CD14-positive monocyte (primary cell): ENCODE measurements at regions not wholly inside any gene's neighbourhood (a gene's known extent, or its start where the extent isn't known, plus 50 kb on each side); places are given as distances from the start of the nearest gene placed in this dataset.

Experiments used
- DNase-seq, 3 donors: peaks; one replicate each; pipeline ENCODE4 v3.0.0-alpha.2; 2011 to 2022
- H2AFZ ChIP-seq: 2 replicates; pipeline ENCODE4 v1.6.0; 2012; ENCODE audit warnings: mild to moderate bottlenecking, low read depth, low read length, inconsistent platforms; ENCODE audit not compliant: insufficient read depth, poor library complexity, severe bottlenecking
- H3K27ac ChIP-seq, 2 donors: 1 replicate in 1 of 2; 2 replicates in 1 of 2; pipeline ENCODE4 v1.5.1; 2012 to 2013; ENCODE audit warnings: low read length in 2 of 2, control low read depth in 1 of 2, inconsistent platforms in 1 of 2, low read depth in 1 of 2, mild to moderate bottlenecking in 1 of 2
- H3K27me3 ChIP-seq, 2 donors: one replicate each; pipeline versions ENCODE4 v1.6.0 to v1.6.1; 2011 to 2013; ENCODE audit warnings: low read length in 2 of 2; ENCODE audit not compliant: control insufficient read depth in 2 of 2, insufficient read depth in 2 of 2
- H3K36me3 ChIP-seq, 2 donors: replicated peaks in 1 of 2; 1 replicate in 1 of 2; 2 replicates in 1 of 2; pipeline versions ENCODE4 v1.5.1 to v1.6.1; 2012 to 2013; ENCODE audit warnings: low read length in 2 of 2, control low read depth in 1 of 2, inconsistent platforms in 1 of 2, mild to moderate bottlenecking in 1 of 2; ENCODE audit not compliant: insufficient read depth in 2 of 2, control insufficient read depth in 1 of 2
- H3K4me1 ChIP-seq, 2 donors: 1 replicate in 1 of 2; 2 replicates in 1 of 2; pipeline versions ENCODE4 v1.5.1 to v1.6.1; 2012 to 2013; ENCODE audit warnings: low read length in 2 of 2, control low read depth in 1 of 2, inconsistent platforms in 1 of 2, mild to moderate bottlenecking in 1 of 2, moderate library complexity in 1 of 2; ENCODE audit not compliant: insufficient read depth in 2 of 2, control insufficient read depth in 1 of 2
- H3K4me2 ChIP-seq: replicated peaks from 2 replicates; pipeline ENCODE3; 2012; ENCODE audit warnings: low read length, moderate library complexity, mild to moderate bottlenecking; ENCODE audit not compliant: poor library complexity, severe bottlenecking; ENCODE audit errors: extremely low read depth
- H3K4me3 ChIP-seq, 3 experiments: fragments of 200-600 bp in 1 of 3; sonication (generic) in 1 of 3; replicated peaks in 1 of 3; 1 replicate in 2 of 3; 2 replicates in 1 of 3; pipeline ENCODE4 v1.5.1; 2011 to 2013; ENCODE audit warnings: low read length in 3 of 3, mild to moderate bottlenecking in 3 of 3, control low read depth in 2 of 3, low read depth in 2 of 3, inconsistent platforms in 1 of 3, moderate library complexity in 1 of 3
- H3K79me2 ChIP-seq: 2 replicates; pipeline ENCODE4 v1.6.0; 2012; ENCODE audit warnings: mild to moderate bottlenecking, control low read depth, inconsistent platforms, low read length, moderate library complexity; ENCODE audit not compliant: insufficient read depth
- H3K9ac ChIP-seq: 2 replicates; pipeline ENCODE4 v1.6.0; 2017; ENCODE audit warnings: low read length, mild to moderate bottlenecking; ENCODE audit not compliant: insufficient read depth, poor library complexity, severe bottlenecking
- H3K9me3 ChIP-seq, 2 donors: replicated peaks in 1 of 2; 1 replicate in 1 of 2; 2 replicates in 1 of 2; pipeline versions ENCODE4 v1.5.1 to v1.6.1; 2012 to 2013; ENCODE audit warnings: low read length in 2 of 2, control low read depth in 1 of 2; ENCODE audit not compliant: control insufficient read depth in 1 of 2, insufficient read depth in 1 of 2
- H4K20me1 ChIP-seq: 2 replicates; pipeline ENCODE4 v1.6.0; 2012; ENCODE audit warnings: mild to moderate bottlenecking, low read length, control low read depth, moderate library complexity; ENCODE audit not compliant: insufficient read depth
- H3K27ac Mint-ChIP-seq, 7 donors: one replicate each; pipeline ENCODE4 v1.8.0; 2020; ENCODE audit warnings: mild to moderate bottlenecking in 7 of 7, mixed read lengths in 7 of 7, moderate library complexity in 6 of 7, inconsistent platforms in 2 of 7
- H3K27me3 Mint-ChIP-seq, 3 donors: one replicate each; pipeline ENCODE4 v1.8.0; 2021 to 2022; ENCODE audit warnings: low read depth in 3 of 3, mild to moderate bottlenecking in 3 of 3, mixed read lengths in 3 of 3, moderate library complexity in 3 of 3, inconsistent platforms in 1 of 3
- H3K36me3 Mint-ChIP-seq, 2 donors: one replicate each; pipeline ENCODE4 v1.8.0; 2020; ENCODE audit warnings: mixed read lengths in 2 of 2, inconsistent platforms in 1 of 2, mild to moderate bottlenecking in 1 of 2
- H3K4me1 Mint-ChIP-seq: one replicate; pipeline ENCODE4 v1.8.0; 2020; ENCODE audit warnings: mild to moderate bottlenecking, mixed read lengths
- H3K4me3 Mint-ChIP-seq, 2 donors: one replicate each; pipeline ENCODE4 v1.8.0; 2020; ENCODE audit warnings: mild to moderate bottlenecking in 2 of 2, mixed read lengths in 2 of 2, moderate library complexity in 1 of 2
- H3K9me3 Mint-ChIP-seq, 7 donors: one replicate each; pipeline ENCODE4 v1.8.0; 2020 to 2022; ENCODE audit warnings: mixed read lengths in 7 of 7, mild to moderate bottlenecking in 6 of 7, moderate library complexity in 6 of 7, inconsistent platforms in 2 of 7
- WGBS: methylation state at CpG from one replicate; pipeline ENCODE4 v1.1.5; 2013; ENCODE audit warnings: missing lambda C conversion rate; ENCODE audit not compliant: insufficient coverage; 5-methylcytosine and 5-hydroxymethylcytosine counted together
- intact Hi-C, 2 donors: fragments of 100-400 bp; cut with micrococcal nuclease; formaldehyde crosslinking; loops; one replicate each; pipeline versions ENCODE4 v1.15.0 to v1.15.1; 2023
- TF ChIP-seq, protein P1 (sequence below): fragments of 200-600 bp; IDR thresholded peaks from one replicate; pipeline ENCODE4 v1.8.0; 2022; ENCODE audit warnings: antibody characterized with exemption, mild to moderate bottlenecking

DNA sequence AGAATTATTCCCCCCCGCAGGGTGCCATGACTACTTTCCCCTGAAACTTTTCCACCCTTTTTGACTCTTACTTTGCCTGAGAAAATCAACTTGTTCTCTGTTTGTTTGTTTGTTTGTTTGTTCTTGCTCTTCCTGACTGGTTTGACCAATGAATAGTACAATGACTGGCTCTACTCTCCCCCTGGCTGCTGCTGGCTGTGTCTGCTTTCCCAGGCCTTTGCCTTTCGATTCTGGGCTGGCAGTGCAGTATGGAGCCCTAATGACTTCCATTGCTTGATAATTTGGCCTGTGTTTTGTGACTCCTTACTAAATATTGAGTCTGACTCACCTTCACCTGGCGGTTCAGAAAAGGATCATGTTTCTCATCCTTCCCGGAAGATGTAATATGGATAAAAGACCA, 241.1 kb downstream of the TMEM182 start:
- H3K4me3 ChIP-seq: no peak overlapping the region
- no peaks in the 10 kb centered on the region for H3K79me2 ChIP-seq
- TF ChIP-seq, protein P1, sequence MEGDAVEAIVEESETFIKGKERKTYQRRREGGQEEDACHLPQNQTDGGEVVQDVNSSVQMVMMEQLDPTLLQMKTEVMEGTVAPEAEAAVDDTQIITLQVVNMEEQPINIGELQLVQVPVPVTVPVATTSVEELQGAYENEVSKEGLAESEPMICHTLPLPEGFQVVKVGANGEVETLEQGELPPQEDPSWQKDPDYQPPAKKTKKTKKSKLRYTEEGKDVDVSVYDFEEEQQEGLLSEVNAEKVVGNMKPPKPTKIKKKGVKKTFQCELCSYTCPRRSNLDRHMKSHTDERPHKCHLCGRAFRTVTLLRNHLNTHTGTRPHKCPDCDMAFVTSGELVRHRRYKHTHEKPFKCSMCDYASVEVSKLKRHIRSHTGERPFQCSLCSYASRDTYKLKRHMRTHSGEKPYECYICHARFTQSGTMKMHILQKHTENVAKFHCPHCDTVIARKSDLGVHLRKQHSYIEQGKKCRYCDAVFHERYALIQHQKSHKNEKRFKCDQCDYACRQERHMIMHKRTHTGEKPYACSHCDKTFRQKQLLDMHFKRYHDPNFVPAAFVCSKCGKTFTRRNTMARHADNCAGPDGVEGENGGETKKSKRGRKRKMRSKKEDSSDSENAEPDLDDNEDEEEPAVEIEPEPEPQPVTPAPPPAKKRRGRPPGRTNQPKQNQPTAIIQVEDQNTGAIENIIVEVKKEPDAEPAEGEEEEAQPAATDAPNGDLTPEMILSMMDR: no peak
- H4K20me1 ChIP-seq: no peaks in the 10 kb centered on the region
- Mint-ChIP-seq H3K4me3 (no peak overlapping the region), H3K4me1 (no peaks in the 10 kb centered on the region), H3K27me3 (peaks cover 0 to 3% (median 1%) of the 10 kb centered on the region in 3 donors), H3K9me3 (peaks cover 0 to 4% (median 3%) of the 10 kb centered on the region in 7 donors), H3K27ac (no peak overlapping the region), H3K36me3 (no peaks in the 10 kb centered on the region)
- intact Hi-C loops: no loop called here
- H3K36me3 ChIP-seq: no peaks in the 10 kb centered on the region
- no peak overlapping the region for H3K9ac ChIP-seq
- no peak overlapping the region for H3K4me2 ChIP-seq
- H3K9me3 ChIP-seq: peaks cover 2 to 4% of the 10 kb centered on the region in 2 donors
- no peaks in the 10 kb centered on the region for H3K4me1 ChIP-seq
- DNase-seq: no peak
- no peaks in the 10 kb centered on the region for H3K27me3 ChIP-seq
- WGBS: no CpG with 5 or more reads among the region's 4 CpGs
- no peak overlapping the region for H3K27ac ChIP-seq
- H2AFZ ChIP-seq: no peak overlapping the region

DNA sequence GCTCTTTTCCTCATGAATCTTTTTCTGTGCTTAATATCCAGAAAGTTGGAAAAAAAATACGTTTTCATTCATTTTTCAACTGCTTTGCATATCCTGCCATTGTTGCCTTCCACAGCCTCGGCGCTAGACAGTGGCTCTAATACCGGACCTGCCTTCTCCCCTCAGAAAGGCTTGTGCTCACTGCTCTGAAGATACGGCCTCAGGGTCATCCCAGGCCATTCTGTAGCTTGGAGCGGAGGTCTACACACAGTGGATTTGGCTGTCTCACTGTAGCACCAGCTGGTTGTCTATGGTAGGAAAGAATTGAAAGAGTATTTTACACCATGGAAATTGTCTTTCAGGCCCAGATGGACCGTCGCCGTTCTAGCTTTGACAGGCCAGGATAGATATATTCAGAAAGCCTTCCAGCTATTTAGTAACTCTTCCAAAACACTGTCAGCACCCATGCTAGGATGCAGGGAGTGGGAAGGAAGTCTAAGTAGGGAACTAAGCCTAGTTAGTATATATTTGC, 242.0 kb downstream of the TMEM182 start:
- no peaks in the 10 kb centered on the region for H3K27me3 ChIP-seq
- H3K9me3 ChIP-seq: peaks cover 2 to 4% of the 10 kb centered on the region in 2 donors
- H3K36me3 ChIP-seq: no peaks in the 10 kb centered on the region
- WGBS: 95% methylated on average over 4 of the region's 9 CpGs
- no peaks in the 10 kb centered on the region for H3K4me1 ChIP-seq
- Mint-ChIP-seq H3K36me3 (no peaks in the 10 kb centered on the region), H3K27ac (no peak overlapping the region), H3K4me3 (no peak overlapping the region), H3K9me3 (peaks cover 0 to 4% (median 3%) of the 10 kb centered on the region in 7 donors), H3K27me3 (peaks cover 0 to 3% (median 0%) of the 10 kb centered on the region in 3 donors), H3K4me1 (no peaks in the 10 kb centered on the region)
- TF ChIP-seq, protein P1: no peak
- H2AFZ ChIP-seq: no peak overlapping the region
- no peak overlapping the region for H3K27ac ChIP-seq
- H3K4me2 ChIP-seq: no peak overlapping the region
- no peak for DNase-seq
- no peak overlapping the region for H3K9ac ChIP-seq
- no peaks in the 10 kb centered on the region for H3K79me2 ChIP-seq
- intact Hi-C loops: no loop called here
- no peaks in the 10 kb centered on the region for H4K20me1 ChIP-seq
- H3K4me3 ChIP-seq: no peak overlapping the region
